SK-N-MC (cell line): ENCODE measurements at regions not wholly inside any gene's neighbourhood (a gene's known extent, or its start where the extent isn't known, plus 50 kb on each side); places are given as distances from the start of the nearest gene placed in this dataset.

Experiments
- EZH2 ChIP-seq: fragments of 200-600 bp; sonication (generic); IDR thresholded peaks from one replicate; pipeline ENCODE4 v1.6.1; 2017; ENCODE audit warnings: antibody characterized with exemption
- FOXP2 ChIP-seq: optimal IDR thresholded peaks from 2 replicates; pipeline ENCODE3; 2011; ENCODE audit warnings: mild to moderate bottlenecking, moderate library complexity; ENCODE audit not compliant: insufficient read depth; ENCODE audit errors: extremely low read length, control extremely low read depth
- POLR2AphosphoS5 ChIP-seq: IDR thresholded peaks from 2 replicates; pipeline ENCODE4 v1.6.1; 2012; ENCODE audit warnings: mild to moderate bottlenecking, low read depth, low read length, borderline replicate concordance

GRCh38 chr1:103958699-103959098 is 209.0 kb downstream of the AMY1C start:
- TF ChIP-seq POLR2AphosphoS5 = no peak
- TF ChIP-seq EZH2 = no peak
- no peak for TF ChIP-seq FOXP2
